ENCODE measurements at regions not wholly inside any gene's neighbourhood (a gene's known extent, or its start where the extent isn't known, plus 50 kb on each side); places are given as distances from the start of the nearest gene placed in this dataset.

GRCh38 chr2:220877897-220878296 is 694.2 kb downstream of the EPHA4 start:
- no peak for DNase-seq

- DNase-seq = no peak
Observed at GRCh38 chr2:220880623-220881596, 691.2 kb downstream of the EPHA4 start.

- no peak for DNase-seq
Observed at GRCh38 chr2:220882507-220882906, 689.6 kb downstream of the EPHA4 start.

GRCh38 chr2:220885593-220885992 is 686.5 kb downstream of the EPHA4 start:
- DNase-seq = no peak

- no peak for DNase-seq
Observed at GRCh38 chr2:220887271-220887870, 684.7 kb downstream of the EPHA4 start.

- DNase-seq = no peak
Observed at GRCh38 chr2:220887876-220888275, 684.2 kb downstream of the EPHA4 start.

GRCh38 chr2:220890931-220891330 is 681.2 kb downstream of the EPHA4 start:
- DNase-seq = no peak

- DNase-seq = no peak
Observed at GRCh38 chr2:220891405-220891804, 680.7 kb downstream of the EPHA4 start.

- DNase-seq = no peak
Observed at GRCh38 chr2:220892018-220892634, 680.0 kb downstream of the EPHA4 start.

GRCh38 chr2:220893411-220893810 is 678.7 kb downstream of the EPHA4 start:
- DNase-seq = no peak

GRCh38 chr2:220894069-220894468 is 678.0 kb downstream of the EPHA4 start:
- DNase-seq = no peak

GRCh38 chr2:220899492-220899891 is 672.6 kb downstream of the EPHA4 start:
- DNase-seq = no peak

GRCh38 chr2:220904015-220904414 is 668.1 kb downstream of the EPHA4 start:
- DNase-seq = no peak

- DNase-seq = no peak
Observed at GRCh38 chr2:220913384-220913783, 658.7 kb downstream of the EPHA4 start.

- DNase-seq = no peak
Observed at GRCh38 chr2:220915092-220915623, 656.9 kb downstream of the EPHA4 start.

- DNase-seq = no peak
Observed at GRCh38 chr2:220916931-220917330, 655.2 kb downstream of the EPHA4 start.

GRCh38 chr2:220930271-220931076 is 641.6 kb downstream of the EPHA4 start:
- no peak for DNase-seq

- no peak for DNase-seq
Observed at GRCh38 chr2:220931491-220931890, 640.6 kb downstream of the EPHA4 start.

GRCh38 chr2:220932041-220932440 is 640.1 kb downstream of the EPHA4 start:
- no peak for DNase-seq

- DNase-seq = no peak
Observed at GRCh38 chr2:220935789-220936321, 636.2 kb downstream of the EPHA4 start.

- DNase-seq = no peak
Observed at GRCh38 chr2:220936641-220937197, 635.4 kb downstream of the EPHA4 start.

GRCh38 chr2:220937245-220937644 is 634.9 kb downstream of the EPHA4 start:
- no peak for DNase-seq

Data from hindlimb muscle (tissue), 1 donor.